H1 (cell line): ENCODE measurements at regions not wholly inside any gene's neighbourhood (a gene's known extent, or its start where the extent isn't known, plus 50 kb on each side); places are given as distances from the start of the nearest gene placed in this dataset.

Source experiments
- CTCF ChIA-PET: fragments of 300-600 bp; sonication (Branson Sonifier 250); formaldehyde crosslinking; loops from one replicate; lab custom pipeline; 2021; ENCODE audit not compliant: partially characterized antibody; lab: Charles Lee
- POLR2A ChIA-PET: fragments of 300-600 bp; sonication (Branson Sonifier 250); formaldehyde crosslinking; loops from one replicate; lab custom pipeline; 2021; ENCODE audit warnings: inconsistent platforms; ENCODE audit not compliant: partially characterized antibody; lab: Charles Lee
- DNase-seq, 2 experiments: peaks; one replicate each; pipeline versions ENCODE4 v3.0.0 to v3.0.0-alpha.2; 2010 to 2022; ENCODE audit warnings: low spot score in 2 of 2, low read depth in 1 of 2, mixed read lengths in 1 of 2
- FAIRE-seq: peaks from 2 replicates; lab custom pipeline; 2011; peaks lifted over from hg19 to GRCh38; lab: Jason Lieb, UNC
- H2AFZ ChIP-seq: 2 replicates; pipeline ENCODE4 v1.8.1; 2012; ENCODE audit warnings: low read length, inconsistent platforms
- H2AK5ac ChIP-seq: 2 replicates; pipeline ENCODE4 v1.6.1; 2013; ENCODE audit warnings: low read depth, low read length
- H2BK120ac ChIP-seq: replicated peaks from 2 replicates; pipeline ENCODE3; 2013; ENCODE audit warnings: low read depth, low read length, inconsistent platforms
- H2BK12ac ChIP-seq: 2 replicates; pipeline ENCODE4 v1.6.1; 2013; ENCODE audit warnings: low read depth, low read length
- H2BK15ac ChIP-seq: 2 replicates; pipeline ENCODE4 v1.6.1; 2013; ENCODE audit warnings: low read length
- H2BK20ac ChIP-seq: 2 replicates; pipeline ENCODE4 v1.6.1; 2013; ENCODE audit warnings: low read length
- H2BK5ac ChIP-seq: 2 replicates; pipeline ENCODE4 v1.6.1; 2013; ENCODE audit warnings: low read depth, low read length
- H3K14ac ChIP-seq: 2 replicates; pipeline ENCODE4 v1.6.1; 2013; ENCODE audit warnings: inconsistent platforms; ENCODE audit not compliant: insufficient read length
- H3K18ac ChIP-seq: 2 replicates; pipeline ENCODE4 v1.6.1; 2013; ENCODE audit warnings: low read length; ENCODE audit errors: extremely low read depth
- H3K23ac ChIP-seq: 2 replicates; pipeline ENCODE4 v1.6.1; 2013; ENCODE audit warnings: inconsistent platforms; ENCODE audit not compliant: insufficient read length
- H3K23me2 ChIP-seq: 2 replicates; pipeline ENCODE4 v1.6.1; 2013; ENCODE audit warnings: low read depth, low read length
- H3K27ac ChIP-seq: 2 replicates; pipeline ENCODE4 v1.6.1; 2011; ENCODE audit warnings: low read depth, low read length, inconsistent platforms
- H3K27me3 ChIP-seq, 4 experiments: replicated peaks in 1 of 4; 1 replicate in 1 of 4; 2 replicates in 3 of 4; pipeline versions ENCODE4 v1.6.1 to v1.8.1; 2011 to 2013; ENCODE audit warnings: low read length in 3 of 4, mild to moderate bottlenecking in 3 of 4, inconsistent platforms in 2 of 4, mixed read lengths in 2 of 4, moderate library complexity in 1 of 4; ENCODE audit not compliant: control insufficient read depth in 3 of 4, insufficient read depth in 3 of 4; ENCODE audit errors: extremely low read depth in 1 of 4
- H3K36me3 ChIP-seq, 4 experiments: 2 replicates each; pipeline versions ENCODE4 v1.6.1 to v1.8.1; 2011 to 2013; ENCODE audit warnings: mild to moderate bottlenecking in 4 of 4, low read length in 3 of 4, moderate library complexity in 2 of 4, control low read depth in 1 of 4, inconsistent platforms in 1 of 4; ENCODE audit not compliant: insufficient read depth in 4 of 4, control insufficient read depth in 2 of 4
- H3K4ac ChIP-seq: replicated peaks from 2 replicates; pipeline ENCODE3; 2013; ENCODE audit warnings: low read length, low read depth, mixed read lengths, inconsistent platforms; ENCODE audit not compliant: insufficient read length
- H3K4me1 ChIP-seq, 4 experiments: replicated peaks in 1 of 4; 1 replicate in 1 of 4; 2 replicates in 3 of 4; pipeline versions ENCODE4 v1.6.1 to v1.8.1; 2011 to 2013; ENCODE audit warnings: low read length in 3 of 4, inconsistent platforms in 2 of 4, mixed read lengths in 1 of 4; ENCODE audit not compliant: insufficient read depth in 4 of 4, control insufficient read depth in 3 of 4
- H3K4me2 ChIP-seq, 2 experiments: 2 replicates each; pipeline versions ENCODE4 v1.6.1 to v1.8.1; 2011 to 2013; ENCODE audit warnings: low read depth in 2 of 2, low read length in 2 of 2, control low read depth in 1 of 2, inconsistent platforms in 1 of 2, mild to moderate bottlenecking in 1 of 2; ENCODE audit not compliant: insufficient read depth in 1 of 2
- H3K4me3 ChIP-seq, 4 experiments: fragments of 200-600, 300-600 bp in 1 of 4; sonication (generic), shearing (Covaris generic), sonication (Bioruptor Twin) in 1 of 4; 2 replicates each; pipeline versions ENCODE4 v1.5.1 to v1.8.1; 2011 to 2016; ENCODE audit warnings: low read length in 4 of 4, low read depth in 3 of 4, control low read depth in 2 of 4, inconsistent platforms in 2 of 4, mild to moderate bottlenecking in 2 of 4, mixed read lengths in 1 of 4, moderate library complexity in 1 of 4; ENCODE audit not compliant: insufficient read depth in 2 of 4; ENCODE audit errors: extremely low read depth in 1 of 4
- H3K56ac ChIP-seq: replicated peaks from 2 replicates; pipeline ENCODE3; 2013; ENCODE audit warnings: low read depth, mild to moderate bottlenecking, mixed read lengths, low read length, inconsistent platforms; ENCODE audit not compliant: insufficient read length
- H3K79me1 ChIP-seq: 2 replicates; pipeline ENCODE4 v1.6.1; 2013; ENCODE audit warnings: low read depth, low read length, control low read depth
- H3K79me2 ChIP-seq, 2 experiments: 2 replicates each; pipeline versions ENCODE4 v1.6.1 to v1.8.1; 2012 to 2013; ENCODE audit warnings: low read length in 2 of 2, mild to moderate bottlenecking in 2 of 2, inconsistent platforms in 1 of 2; ENCODE audit not compliant: insufficient read depth in 2 of 2, control insufficient read depth in 1 of 2
- H3K9ac ChIP-seq, 4 experiments: replicated peaks in 1 of 4; 1 replicate in 1 of 4; 2 replicates in 3 of 4; pipeline versions ENCODE4 v1.6.1 to v1.8.1; 2011 to 2013; ENCODE audit warnings: low read depth in 3 of 4, low read length in 3 of 4, control low read depth in 2 of 4, mild to moderate bottlenecking in 2 of 4, moderate library complexity in 2 of 4, inconsistent platforms in 1 of 4; ENCODE audit errors: extremely low read depth in 1 of 4
- H3K9me3 ChIP-seq, 2 experiments: 2 replicates each; pipeline versions ENCODE4 v1.6.1 to v1.8.1; 2012 to 2013; ENCODE audit warnings: mild to moderate bottlenecking in 2 of 2, moderate library complexity in 2 of 2, control low read depth in 1 of 2, inconsistent platforms in 1 of 2, low read depth in 1 of 2, low read length in 1 of 2, mixed read lengths in 1 of 2; ENCODE audit not compliant: insufficient read depth in 2 of 2
- H4K20me1 ChIP-seq, 2 experiments: replicated peaks in 1 of 2; 2 replicates each; pipeline versions ENCODE3 to v1.8.1; 2011 to 2013; ENCODE audit warnings: inconsistent platforms in 2 of 2, low read length in 2 of 2, mild to moderate bottlenecking in 1 of 2; ENCODE audit not compliant: insufficient read depth in 2 of 2, control insufficient read depth in 1 of 2
- H4K5ac ChIP-seq: 2 replicates; pipeline ENCODE4 v1.6.1; 2013; ENCODE audit warnings: low read length, low read depth, mixed read lengths, inconsistent platforms; ENCODE audit not compliant: insufficient read length
- H4K8ac ChIP-seq: 2 replicates; pipeline ENCODE4 v1.8.0; 2013; ENCODE audit warnings: mild to moderate bottlenecking, moderate library complexity, low read length, inconsistent platforms; ENCODE audit not compliant: insufficient read depth; ENCODE audit errors: extremely low read depth
- H4K91ac ChIP-seq: replicated peaks from 2 replicates; pipeline ENCODE3; 2013; ENCODE audit warnings: low read length, mixed read lengths, inconsistent platforms; ENCODE audit not compliant: insufficient read length
- RFX5 ChIP-seq: IDR thresholded peaks from 2 replicates; pipeline ENCODE4 v1.6.1; 2011; ENCODE audit warnings: low read depth, low read length, improper control_type of control experiment, borderline replicate concordance
- RXRA ChIP-seq: IDR thresholded peaks from 2 replicates; pipeline ENCODE4 v1.6.1; 2011; ENCODE audit warnings: low read depth, mild to moderate bottlenecking, low read length, moderate library complexity; ENCODE audit not compliant: insufficient read depth
- SP1 ChIP-seq: IDR thresholded peaks from 2 replicates; pipeline ENCODE4 v1.6.1; 2011; ENCODE audit warnings: low read depth, low read length
- WGBS, 2 experiments: shearing (Covaris generic) in 1 of 2; methylation state at CpG; one replicate each; pipeline versions ENCODE4 v1.1.6 to v1.1.7; 2013 to 2015; ENCODE audit warnings: low lambda C conversion rate in 2 of 2, mixed read lengths in 2 of 2, inconsistent platforms in 1 of 2, low coverage in 1 of 2, missing lambda C conversion rate in 1 of 2; ENCODE audit not compliant: insufficient replicate concordance in 2 of 2, insufficient coverage in 1 of 2, insufficient read length in 1 of 2; ENCODE audit errors: extremely low coverage in 1 of 2, missing lambda C conversion rate in 1 of 2; 5-methylcytosine and 5-hydroxymethylcytosine counted together

- no peak overlapping the region for H2BK20ac ChIP-seq
- H3K23ac ChIP-seq = no peak overlapping the region
- no peak overlapping the region for H2BK12ac ChIP-seq
- no peak overlapping the region for H3K18ac ChIP-seq
- no peaks in the 10 kb centered on the region for H4K20me1 ChIP-seq
- no peak overlapping the region for H4K91ac ChIP-seq
- no peak overlapping the region for H3K56ac ChIP-seq
- WGBS, 2 experiments = 88% methylated on average over 3 of the region's 3 CpGs; no CpG with 5 or more reads in 1 of the 2 experiments
- no peaks in the 10 kb centered on the region for H3K23me2 ChIP-seq
- no peak overlapping the region for H2AFZ ChIP-seq
- no peak overlapping the region for H4K5ac ChIP-seq
- H3K4me3 ChIP-seq = no peak overlapping the region
- DNase-seq (no peak), FAIRE-seq (no peak)
- H2BK5ac ChIP-seq = no peak overlapping the region
- no peak overlapping the region for H2AK5ac ChIP-seq
- no peak overlapping the region for H4K8ac ChIP-seq
- no peaks in the 10 kb centered on the region; a peak in 1 of 4 replicates for H3K9me3 ChIP-seq
- no peak overlapping the region for H3K9ac ChIP-seq
- H3K4me1 ChIP-seq = no peaks in the 10 kb centered on the region
- H2BK120ac ChIP-seq = no peak overlapping the region
- H3K27me3 ChIP-seq = no peaks in the 10 kb centered on the region
- no peaks in the 10 kb centered on the region for H3K36me3 ChIP-seq
- H3K14ac ChIP-seq = no peak overlapping the region
- POLR2A ChIA-PET = no interaction called here
- H2BK15ac ChIP-seq = no peak overlapping the region
- no peaks in the 10 kb centered on the region for H3K79me2 ChIP-seq
- H3K4ac ChIP-seq = no peak overlapping the region
- no peak overlapping the region for H3K27ac ChIP-seq
- H3K79me1 ChIP-seq = no peaks in the 10 kb centered on the region
- CTCF ChIA-PET = no interaction called here
- H3K4me2 ChIP-seq = no peak overlapping the region
- TF ChIP-seq RXRA (no peak), RFX5 (no peak), SP1 (no peak)
Measured at GRCh38 chr18:64872710-64873458, 724.0 kb upstream of the LINC00305 start.
